ENCODE measurements at regions not wholly inside any gene's neighbourhood (a gene's known extent, or its start where the extent isn't known, plus 50 kb on each side); places are given as distances from the start of the nearest gene placed in this dataset.

- H3K4me3 ChIP-seq (ENCODE audit: low read length): no peak overlapping the region
- no peak for TF ChIP-seq CTCF (conservative IDR thresholded peaks at IDR 0.05; ENCODE audit: low read depth, low read length)
- DNase-seq (ENCODE audit: low read depth): no peak
These were observed 161.5 kb downstream of the ADSS2 start for GRCh38 chr1:244289991-244290785.

GRCh38 chr1:244291236-244292201, 160.2 kb downstream of the ADSS2 start:
- TF ChIP-seq CTCF (conservative IDR thresholded peaks at IDR 0.05; ENCODE audit: low read depth, low read length): no peak
- no peak for DNase-seq (ENCODE audit: low read depth)
- no peak overlapping the region for H3K4me3 ChIP-seq (ENCODE audit: low read length)

DNA sequence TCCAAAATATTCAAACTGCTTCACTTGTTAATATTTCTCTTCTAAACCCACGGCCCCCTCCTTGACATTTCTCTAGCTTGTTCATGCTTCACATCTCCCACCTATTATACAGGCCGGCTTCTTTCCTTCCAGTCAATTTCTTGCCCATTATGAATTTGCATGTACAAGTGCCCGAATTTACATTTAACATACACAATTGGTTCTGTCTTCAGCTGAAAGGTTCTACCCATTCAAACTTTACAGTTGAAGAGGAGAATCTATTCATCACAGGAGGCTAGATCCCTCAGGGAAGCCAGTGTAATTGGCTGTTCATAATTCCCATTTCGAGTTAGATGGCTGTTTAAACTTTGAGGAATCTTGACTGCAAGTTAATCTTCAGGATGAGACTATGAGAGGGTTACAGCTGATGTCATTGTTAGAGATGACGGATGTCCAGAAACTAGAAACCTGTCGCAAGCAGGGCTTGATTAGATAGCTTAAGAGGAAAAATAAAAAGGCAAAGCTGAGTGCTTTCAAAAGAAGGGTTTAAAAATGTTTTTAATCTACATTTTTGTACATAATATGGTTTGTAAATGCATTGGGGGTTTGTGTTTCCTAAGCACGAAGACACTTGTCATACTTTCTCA, 157.0 kb downstream of the ADSS2 start:
- no peak for TF ChIP-seq CTCF (conservative IDR thresholded peaks at IDR 0.05; ENCODE audit: low read depth, low read length)
- DNase-seq (ENCODE audit: low read depth): no peak
- no peak overlapping the region for H3K4me3 ChIP-seq (ENCODE audit: low read length)

DNA sequence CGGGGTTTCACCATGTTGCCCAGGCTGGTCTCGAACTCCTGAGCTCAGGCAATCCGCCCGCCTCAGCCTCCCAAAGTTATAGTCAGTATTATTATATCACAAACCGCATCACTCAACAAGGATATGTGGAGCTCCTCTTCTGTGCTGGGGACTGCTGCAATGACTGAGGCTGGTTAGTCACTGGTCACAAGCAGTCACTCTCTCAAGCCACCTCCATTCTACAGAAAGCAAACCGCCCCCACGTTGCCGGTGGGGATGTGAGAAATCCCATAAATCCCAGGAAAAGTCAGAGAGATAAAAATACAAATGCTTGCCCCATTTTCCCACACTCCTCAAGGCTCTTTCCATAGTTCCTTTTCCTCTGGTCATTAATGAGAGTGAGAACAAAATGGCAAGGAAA, 155.7 kb downstream of the ADSS2 start:
- no peak for DNase-seq (ENCODE audit: low read depth)
- TF ChIP-seq CTCF (conservative IDR thresholded peaks at IDR 0.05; ENCODE audit: low read depth, low read length): no peak
- H3K4me3 ChIP-seq (ENCODE audit: low read length): no peak overlapping the region

DNA sequence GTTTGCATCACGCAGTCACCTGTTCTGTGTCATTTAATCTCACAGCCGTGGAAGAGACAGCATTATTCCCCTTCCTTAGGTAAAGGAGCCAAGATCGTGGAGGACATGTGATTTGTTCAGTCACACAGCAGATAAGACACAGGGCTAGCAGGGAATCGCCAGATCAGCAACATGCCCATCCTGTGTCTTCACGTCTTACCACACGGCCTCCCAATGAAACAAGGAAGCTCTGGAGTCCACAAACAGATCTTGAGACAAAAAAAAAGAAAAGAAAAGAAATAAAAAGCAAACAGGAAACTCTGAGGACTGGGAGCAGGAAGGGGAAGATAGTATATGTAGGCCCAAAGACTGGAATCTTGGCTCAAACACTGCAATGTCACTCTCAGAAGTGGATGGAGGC, 155.3 kb downstream of the ADSS2 start:
- no peak overlapping the region for H3K4me3 ChIP-seq (ENCODE audit: low read length)
- DNase-seq (ENCODE audit: low read depth): no peak
- TF ChIP-seq CTCF (conservative IDR thresholded peaks at IDR 0.05; ENCODE audit: low read depth, low read length): no peak

DNA sequence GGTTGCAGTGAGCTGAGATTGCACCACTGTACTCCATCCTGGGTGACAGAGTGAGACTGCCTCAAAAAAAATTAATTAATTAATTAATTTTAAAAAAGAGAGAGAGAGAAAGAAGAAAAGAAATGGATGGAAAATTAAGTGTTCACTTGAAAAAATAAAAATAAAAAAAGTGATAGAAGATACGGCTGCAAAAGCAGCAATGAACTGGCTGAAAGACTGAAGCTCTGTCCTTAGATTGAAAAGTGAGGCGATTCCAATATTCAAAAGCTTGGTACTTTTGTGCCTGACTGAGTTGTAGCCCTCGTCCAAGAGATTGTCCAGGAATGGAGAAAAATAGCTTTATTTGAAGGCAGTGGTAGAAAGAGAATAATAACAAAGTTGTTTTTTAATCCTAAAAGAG, 154.6 kb downstream of the ADSS2 start:
- no peak for DNase-seq (ENCODE audit: low read depth)
- no peak overlapping the region for H3K4me3 ChIP-seq (ENCODE audit: low read length)
- no peak for TF ChIP-seq CTCF (conservative IDR thresholded peaks at IDR 0.05; ENCODE audit: low read depth, low read length)
